Loucy (cell line): ENCODE measurements at regions not wholly inside any gene's neighbourhood (a gene's known extent, or its start where the extent isn't known, plus 50 kb on each side); places are given as distances from the start of the nearest gene placed in this dataset.

Source experiments
- CTCF ChIP-seq: fragments of 200-600 bp; sonication (generic); conservative IDR thresholded peaks from 2 replicates; pipeline ENCODE4 v1.5.1; 2014; ENCODE audit warnings: mild to moderate bottlenecking, antibody characterized with exemption, low read length
- EZH2phosphoT487 ChIP-seq: fragments of 200-600 bp; IDR thresholded peaks from 2 replicates; pipeline ENCODE4 v1.6.1; 2018; ENCODE audit warnings: antibody characterized with exemption, mild to moderate bottlenecking, moderate library complexity, borderline replicate concordance

- TF ChIP-seq CTCF (no peak), EZH2phosphoT487 (no peak)
These were observed 102.7 kb upstream of the NAP1L1 start for GRCh38 chr12:76187177-76187576.
